ENCODE measurements at regions not wholly inside any gene's neighbourhood (a gene's known extent, or its start where the extent isn't known, plus 50 kb on each side); places are given as distances from the start of the nearest gene placed in this dataset.

GRCh38 chr2:150166313-150167051, 321.0 kb downstream of the RND3 start:
- ATAC-seq (no peak), DNase-seq (no peak)
- Histone ChIP-seq H3K4me3 (no peak overlapping the region), H3K4me1 (peaks cover 0 to 11% (median 0%) of the 10 kb centered on the region in 12 donors), H3K27me3 (no peaks in the 10 kb centered on the region), H3K9me3 (no peaks in the 10 kb centered on the region), H3K27ac (peak overlapping the region in 1 of 12 donors; percentile 49), H3K36me3 (no peaks in the 10 kb centered on the region)
- intact Hi-C loops (cut with DNase I) = no loop called here
- WGBS, 4 donors = 80 to 86% (median 81%) methylated on average over 6 of the region's 6 CpGs
- TF ChIP-seq POLR2A (IDR thresholded peaks at IDR 0.05) (no peak), CTCF (IDR thresholded peaks at IDR 0.05) (no peak)

- Histone ChIP-seq H3K9me3 (no peaks in the 10 kb centered on the region), H3K27me3 (no peaks in the 10 kb centered on the region), H3K36me3 (no peaks in the 10 kb centered on the region), H3K27ac (peak overlapping the region in 1 of 12 donors; percentile 49), H3K4me3 (no peak overlapping the region), H3K4me1 (peaks cover 0 to 11% (median 0%) of the 10 kb centered on the region in 12 donors)
- DNase-seq (no peak), ATAC-seq (no peak)
- intact Hi-C loops (cut with DNase I) = no loop called here
- TF ChIP-seq CTCF (IDR thresholded peaks at IDR 0.05) (no peak), POLR2A (IDR thresholded peaks at IDR 0.05) (no peak)
- 95 to 100% (median 98%) methylated on average over 1 of the region's 1 CpG for WGBS, 4 donors
Measured at GRCh38 chr2:150165988-150166312, 321.5 kb downstream of the RND3 start.

DNA sequence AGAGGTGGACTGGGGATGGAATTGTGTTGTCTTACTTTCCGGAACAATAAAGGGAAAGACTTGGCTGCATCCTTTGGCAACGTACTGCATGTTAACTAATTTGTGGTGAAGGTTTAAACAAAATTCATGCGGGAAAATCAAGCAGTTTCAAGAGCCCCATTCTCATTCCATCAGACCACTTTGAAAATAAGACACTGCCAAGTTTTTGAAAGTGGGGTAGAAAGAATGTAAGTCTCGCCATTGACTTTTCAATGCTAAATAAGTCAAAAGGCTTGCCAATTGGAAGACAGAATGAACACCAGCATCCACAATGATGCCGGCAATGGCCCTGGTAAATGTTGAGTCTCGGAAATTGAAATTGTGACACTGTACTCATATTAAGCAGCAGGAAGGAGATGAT, 322.0 kb downstream of the RND3 start:
- Histone ChIP-seq H3K4me3 (no peak overlapping the region), H3K27me3 (no peaks in the 10 kb centered on the region), H3K27ac (no peak overlapping the region), H3K9me3 (no peaks in the 10 kb centered on the region), H3K4me1 (peaks cover 0 to 11% (median 0%) of the 10 kb centered on the region in 12 donors), H3K36me3 (no peaks in the 10 kb centered on the region)
- no peak for ATAC-seq
- TF ChIP-seq POLR2A (IDR thresholded peaks at IDR 0.05) (no peak), CTCF (IDR thresholded peaks at IDR 0.05) (no peak)
- DNase-seq = no peak
- 85 to 91% (median 89%) methylated on average over 6 of the region's 6 CpGs for WGBS, 4 donors
- intact Hi-C loops (cut with DNase I) = no loop called here

GRCh38 chr2:150162241-150162942, 325.1 kb downstream of the RND3 start:
- WGBS, 4 donors = 52 to 70% (median 67%) methylated on average over 6 of the region's 6 CpGs
- DNase-seq (no peak), ATAC-seq (no peak)
- Histone ChIP-seq H3K36me3 (no peaks in the 10 kb centered on the region), H3K4me3 (no peak overlapping the region), H3K9me3 (no peaks in the 10 kb centered on the region), H3K4me1 (peaks cover 0 to 5% (median 0%) of the 10 kb centered on the region in 12 donors), H3K27me3 (no peaks in the 10 kb centered on the region), H3K27ac (no peak overlapping the region)
- TF ChIP-seq CTCF (IDR thresholded peaks at IDR 0.05) (no peak), POLR2A (IDR thresholded peaks at IDR 0.05) (no peak)
- intact Hi-C loops (cut with DNase I) = no loop called here
